ENCODE measurements at regions not wholly inside any gene's neighbourhood (a gene's known extent, or its start where the extent isn't known, plus 50 kb on each side); places are given as distances from the start of the nearest gene placed in this dataset.

DNA sequence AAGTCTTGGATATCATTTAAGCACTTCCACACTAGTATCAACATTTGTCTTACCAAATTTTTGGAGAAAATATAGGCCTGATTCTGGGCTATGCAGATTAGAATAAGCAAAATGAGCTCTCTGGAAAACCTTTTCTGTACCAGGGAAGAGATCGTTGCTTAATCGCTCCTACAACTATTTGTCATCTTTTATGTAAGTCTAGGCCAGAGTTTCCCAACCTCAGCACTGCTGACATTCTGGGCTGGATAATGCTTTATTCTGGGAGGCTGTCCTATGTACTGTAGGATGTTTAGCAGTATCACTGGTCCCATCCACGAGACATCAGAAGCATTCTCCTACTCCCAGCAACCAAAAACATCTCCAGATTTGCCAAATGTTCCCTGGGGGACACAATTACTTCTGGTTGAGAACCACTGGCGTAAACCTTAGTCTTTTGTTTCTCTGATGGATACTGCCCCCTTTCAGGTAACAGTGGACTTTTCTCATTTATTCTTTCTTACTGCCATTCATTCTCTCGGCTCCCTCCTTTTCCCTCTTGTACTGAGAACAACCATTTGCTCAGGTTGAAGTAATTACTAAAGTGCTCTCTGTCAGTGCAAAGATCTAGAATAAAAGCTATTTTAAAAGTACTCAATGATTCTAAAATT is 316.9 kb upstream of the E2F7 start:
- Histone ChIP-seq H3K9me3 (no peaks in the 10 kb centered on the region), H3K4me1 (no peaks in the 10 kb centered on the region), H3K36me3 (no peaks in the 10 kb centered on the region), H3K4me3 (replicated peaks in 1 of 3) (no peak overlapping the region), H3K27ac (no peak overlapping the region), H3K27me3 (no peaks in the 10 kb centered on the region)
- intact Hi-C loops (cut with DNase I), result no loop called here
- no peak for DNase-seq
- no peak for TF ChIP-seq CTCF (IDR thresholded peaks at IDR 0.05)
- no peak for TF ChIP-seq POLR2A (IDR thresholded peaks at IDR 0.05)
- 87 to 89% methylated on average over 5 of the region's 5 CpGs for WGBS, 2 donors

DNA sequence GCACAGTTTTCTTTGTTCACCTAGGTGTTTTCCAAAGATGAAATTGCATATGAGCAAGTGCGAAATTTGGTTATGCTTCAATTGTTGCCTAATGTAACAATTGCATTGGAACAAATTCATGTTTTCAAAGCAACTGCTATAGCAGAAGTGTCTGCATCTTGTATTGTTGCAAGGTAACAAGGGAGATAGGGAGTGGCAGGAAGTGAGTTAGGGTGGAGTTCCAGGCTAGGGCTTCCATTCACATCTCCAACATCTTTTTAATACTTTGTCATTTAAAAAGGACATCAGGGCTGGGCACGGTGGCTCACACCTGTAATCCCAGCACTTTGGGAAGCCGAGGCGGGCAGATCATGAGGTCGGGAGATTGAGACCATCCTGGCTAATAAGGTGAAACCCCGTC is 312.3 kb upstream of the E2F7 start:
- WGBS, 2 donors, result 95 to 98% methylated on average over 6 of the region's 6 CpGs
- H3K4me1 ChIP-seq, result no peaks in the 10 kb centered on the region
- intact Hi-C loops (cut with DNase I), result no loop called here
- H3K27ac ChIP-seq, result no peak overlapping the region
- no peak overlapping the region for H3K4me3 ChIP-seq (replicated peaks in 1 of 3)
- H3K36me3 ChIP-seq, result no peaks in the 10 kb centered on the region
- no peak for TF ChIP-seq POLR2A (IDR thresholded peaks at IDR 0.05)
- no peak for TF ChIP-seq CTCF (IDR thresholded peaks at IDR 0.05)
- no peak for DNase-seq
- no peaks in the 10 kb centered on the region for H3K9me3 ChIP-seq
- no peaks in the 10 kb centered on the region for H3K27me3 ChIP-seq

DNA sequence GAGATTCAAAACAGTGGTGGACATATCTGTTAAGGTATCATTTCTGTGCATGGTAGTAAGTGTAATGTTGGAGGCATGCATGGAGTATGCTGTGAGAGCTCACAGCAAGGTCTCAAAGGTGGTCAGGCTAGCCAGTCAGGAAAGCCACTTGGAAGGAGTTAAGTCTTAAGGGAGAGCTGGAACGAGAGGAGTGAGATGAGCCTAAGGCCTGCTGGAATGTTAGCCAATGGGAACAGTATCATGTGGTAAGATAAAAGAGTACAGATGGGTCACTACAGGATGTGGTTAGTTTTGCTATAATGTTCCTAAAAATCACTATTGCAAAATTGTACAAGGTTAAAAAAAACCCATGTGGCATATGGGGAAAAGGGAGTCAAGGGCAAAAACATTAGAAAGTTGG is 311.7 kb upstream of the E2F7 start:
- Histone ChIP-seq H3K4me3 (replicated peaks in 1 of 3) (no peak overlapping the region), H3K9me3 (no peaks in the 10 kb centered on the region), H3K36me3 (no peaks in the 10 kb centered on the region), H3K27ac (no peak overlapping the region), H3K27me3 (no peaks in the 10 kb centered on the region), H3K4me1 (no peaks in the 10 kb centered on the region)
- DNase-seq, result no peak
- 50 to 59% methylated on average over 1 of the region's 1 CpG for WGBS, 2 donors
- TF ChIP-seq POLR2A (IDR thresholded peaks at IDR 0.05), result no peak
- no peak for TF ChIP-seq CTCF (IDR thresholded peaks at IDR 0.05)
- intact Hi-C loops (cut with DNase I), result no loop called here

GRCh38 chr12:77374673-77375072 is 309.3 kb upstream of the E2F7 start:
- Histone ChIP-seq H3K9me3 (no peaks in the 10 kb centered on the region), H3K27me3 (no peaks in the 10 kb centered on the region), H3K4me3 (replicated peaks in 1 of 3) (no peak overlapping the region), H3K36me3 (no peaks in the 10 kb centered on the region), H3K4me1 (no peaks in the 10 kb centered on the region), H3K27ac (no peak overlapping the region)
- no peak for DNase-seq
- intact Hi-C loops (cut with DNase I), result no loop called here
- 50 to 57% methylated on average over 1 of the region's 1 CpG for WGBS, 2 donors
- TF ChIP-seq CTCF (IDR thresholded peaks at IDR 0.05) (no peak), POLR2A (IDR thresholded peaks at IDR 0.05) (no peak)

DNA sequence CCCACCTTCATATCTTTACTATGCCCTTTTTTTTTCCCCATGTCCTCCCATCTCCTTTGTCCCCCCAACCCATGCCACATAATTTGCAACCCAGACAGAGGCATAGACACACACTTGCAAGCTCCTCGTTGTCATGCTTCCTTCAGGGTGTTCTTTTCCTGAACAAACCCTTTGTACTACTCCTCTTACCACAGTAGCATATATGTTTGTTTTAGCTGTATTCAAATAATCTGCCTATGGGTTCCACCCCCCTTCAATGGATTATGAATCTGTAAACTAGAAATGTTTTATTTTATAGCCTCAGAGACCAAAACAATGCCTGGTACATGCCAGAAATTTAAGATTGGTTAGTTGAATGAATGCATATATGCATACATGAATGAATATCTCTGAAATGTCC is 307.1 kb upstream of the E2F7 start:
- TF ChIP-seq CTCF (IDR thresholded peaks at IDR 0.05) (no peak), POLR2A (IDR thresholded peaks at IDR 0.05) (no peak)

More for the DNA sequence above, 307.1 kb upstream of the E2F7 start:
- Histone ChIP-seq H3K27me3 (no peaks in the 10 kb centered on the region), H3K9me3 (no peaks in the 10 kb centered on the region), H3K27ac (no peak overlapping the region), H3K4me1 (no peaks in the 10 kb centered on the region), H3K36me3 (no peaks in the 10 kb centered on the region), H3K4me3 (replicated peaks in 1 of 3) (no peak overlapping the region)
- 71 to 72% methylated on average over 1 of the region's 1 CpG for WGBS, 2 donors
- no peak for DNase-seq
- intact Hi-C loops (cut with DNase I), result no loop called here

All from thyroid gland (tissue), 4 donors.